ENCODE measurements at regions not wholly inside any gene's neighbourhood (a gene's known extent, or its start where the extent isn't known, plus 50 kb on each side); places are given as distances from the start of the nearest gene placed in this dataset.

DNA sequence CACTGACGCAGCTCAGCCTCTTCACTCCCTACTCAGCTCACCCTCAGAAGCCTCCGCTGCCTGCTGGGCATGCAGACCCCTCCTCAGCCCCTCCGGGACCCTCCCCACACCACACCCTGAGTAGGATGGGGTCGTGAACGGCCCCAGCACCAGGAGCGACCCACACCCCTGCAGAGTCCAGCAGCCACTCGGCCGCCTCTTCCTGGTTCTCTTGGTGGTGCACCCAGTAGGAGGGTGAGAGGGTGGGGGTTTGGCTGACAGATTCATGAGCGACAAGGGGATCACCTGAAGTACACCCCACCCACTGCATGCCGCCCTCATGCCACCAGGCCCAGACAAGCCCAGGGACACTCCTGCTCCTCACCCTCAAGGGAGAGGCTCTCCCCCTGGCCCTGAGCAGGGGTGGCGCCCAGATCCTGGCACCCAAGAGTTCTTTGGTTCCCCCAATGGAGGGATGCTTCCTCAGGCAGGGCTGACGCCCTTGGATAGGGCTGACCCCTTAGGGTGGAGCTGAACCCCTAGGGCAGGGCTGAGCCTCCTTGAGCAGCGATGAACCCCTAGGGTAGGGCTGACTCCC is 76.6 kb upstream of the GPC1 start:
- no peak for TF ChIP-seq ZFX (IDR thresholded peaks at IDR 0.05; ENCODE audit: borderline replicate concordance)
- TF ChIP-seq, protein P1, sequence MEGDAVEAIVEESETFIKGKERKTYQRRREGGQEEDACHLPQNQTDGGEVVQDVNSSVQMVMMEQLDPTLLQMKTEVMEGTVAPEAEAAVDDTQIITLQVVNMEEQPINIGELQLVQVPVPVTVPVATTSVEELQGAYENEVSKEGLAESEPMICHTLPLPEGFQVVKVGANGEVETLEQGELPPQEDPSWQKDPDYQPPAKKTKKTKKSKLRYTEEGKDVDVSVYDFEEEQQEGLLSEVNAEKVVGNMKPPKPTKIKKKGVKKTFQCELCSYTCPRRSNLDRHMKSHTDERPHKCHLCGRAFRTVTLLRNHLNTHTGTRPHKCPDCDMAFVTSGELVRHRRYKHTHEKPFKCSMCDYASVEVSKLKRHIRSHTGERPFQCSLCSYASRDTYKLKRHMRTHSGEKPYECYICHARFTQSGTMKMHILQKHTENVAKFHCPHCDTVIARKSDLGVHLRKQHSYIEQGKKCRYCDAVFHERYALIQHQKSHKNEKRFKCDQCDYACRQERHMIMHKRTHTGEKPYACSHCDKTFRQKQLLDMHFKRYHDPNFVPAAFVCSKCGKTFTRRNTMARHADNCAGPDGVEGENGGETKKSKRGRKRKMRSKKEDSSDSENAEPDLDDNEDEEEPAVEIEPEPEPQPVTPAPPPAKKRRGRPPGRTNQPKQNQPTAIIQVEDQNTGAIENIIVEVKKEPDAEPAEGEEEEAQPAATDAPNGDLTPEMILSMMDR (IDR thresholded peaks at IDR 0.05): no peak
- no peak overlapping the region for H3K27ac ChIP-seq

- TF ChIP-seq ZFX (IDR thresholded peaks at IDR 0.05; ENCODE audit: borderline replicate concordance): no peak
- TF ChIP-seq, protein P1 (IDR thresholded peaks at IDR 0.05): no peak
- no peak overlapping the region for H3K27ac ChIP-seq
These were observed 75.8 kb upstream of the GPC1 start for GRCh38 chr2:240359695-240360094.

GRCh38 chr2:240360645-240361475 is 74.6 kb upstream of the GPC1 start:
- TF ChIP-seq, protein P1 (IDR thresholded peaks at IDR 0.05): no peak
- TF ChIP-seq ZFX (IDR thresholded peaks at IDR 0.05; ENCODE audit: borderline replicate concordance): no peak
- no peak overlapping the region for H3K27ac ChIP-seq

DNA sequence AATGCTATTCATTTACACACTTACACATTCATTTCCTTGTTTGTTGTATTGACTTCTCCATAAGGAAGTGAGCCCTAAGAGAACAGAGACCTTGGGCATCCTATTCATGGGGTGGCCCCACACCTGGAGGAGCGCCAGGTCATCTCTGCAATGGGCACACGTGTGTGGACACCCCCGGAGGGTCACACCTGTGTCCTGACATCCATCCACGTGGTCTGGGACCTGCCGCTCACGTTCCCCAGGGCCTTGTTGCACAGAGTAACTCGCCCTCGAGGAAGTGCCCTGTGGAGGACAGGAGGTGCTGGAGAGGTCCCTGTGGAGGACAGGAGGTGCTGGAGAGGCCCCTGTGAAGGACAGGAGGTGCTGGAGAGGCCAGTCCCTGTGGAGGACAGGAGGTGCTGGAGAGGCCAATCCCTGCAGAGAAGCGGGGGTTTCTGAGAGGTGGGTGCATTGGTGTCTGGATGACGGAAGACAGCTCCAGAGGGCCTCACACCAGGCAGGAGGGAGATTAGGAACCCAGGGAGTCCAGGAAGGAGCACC is 73.2 kb upstream of the GPC1 start:
- no peak for TF ChIP-seq ZFX (IDR thresholded peaks at IDR 0.05; ENCODE audit: borderline replicate concordance)
- TF ChIP-seq, protein P1 (IDR thresholded peaks at IDR 0.05): no peak

DNA sequence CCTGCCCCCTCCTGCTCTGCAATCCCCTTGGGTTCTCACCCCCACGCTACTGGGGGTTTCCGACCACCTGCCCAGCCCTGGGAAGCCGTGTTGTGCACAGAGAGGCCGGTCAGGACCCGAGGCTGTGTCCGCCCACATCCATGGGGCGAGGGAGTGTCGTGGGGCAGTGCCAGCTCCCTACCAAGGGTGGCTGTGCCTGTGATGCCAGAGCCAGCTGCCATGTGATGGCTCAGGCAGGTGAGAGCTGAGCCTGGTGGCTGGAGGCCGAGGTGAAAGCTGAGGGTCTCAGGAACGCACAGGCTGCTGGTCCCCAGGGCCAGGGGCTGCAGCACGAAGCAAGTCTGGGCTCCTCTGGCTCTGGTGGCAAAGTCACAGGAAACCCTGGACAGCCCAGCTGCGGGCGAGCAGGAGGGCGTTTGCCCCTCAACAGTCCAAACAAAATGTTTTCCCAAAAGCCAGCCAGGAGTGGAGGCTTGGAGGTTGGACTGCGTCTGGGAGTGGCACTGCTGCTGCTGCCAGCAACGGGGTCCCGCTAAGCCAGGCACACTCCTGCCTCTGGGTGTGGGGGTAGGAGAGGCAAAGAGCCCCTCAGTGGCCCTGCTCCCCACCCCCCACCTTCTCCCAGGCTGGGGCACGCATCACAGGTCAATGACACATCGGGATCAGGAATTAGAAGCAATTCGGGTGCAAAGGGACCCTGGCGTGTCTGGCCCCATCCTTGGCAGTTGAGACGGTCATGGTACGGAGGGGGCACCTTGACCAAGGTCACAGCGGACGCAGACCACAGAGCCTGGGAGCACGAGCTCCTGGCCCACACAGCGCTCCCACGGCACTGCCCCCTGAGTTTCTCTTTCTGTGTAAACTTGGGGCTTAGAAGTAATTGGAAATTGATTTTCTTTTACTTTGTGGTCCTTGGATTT is 72.4 kb upstream of the GPC1 start:
- TF ChIP-seq, protein P1 (IDR thresholded peaks at IDR 0.05): no peak
- no peak for TF ChIP-seq ZFX (IDR thresholded peaks at IDR 0.05; ENCODE audit: borderline replicate concordance)
- H3K27ac ChIP-seq: no peak overlapping the region

More for the DNA sequence above, 73.2 kb upstream of the GPC1 start:
- no peak overlapping the region for H3K27ac ChIP-seq

DNA sequence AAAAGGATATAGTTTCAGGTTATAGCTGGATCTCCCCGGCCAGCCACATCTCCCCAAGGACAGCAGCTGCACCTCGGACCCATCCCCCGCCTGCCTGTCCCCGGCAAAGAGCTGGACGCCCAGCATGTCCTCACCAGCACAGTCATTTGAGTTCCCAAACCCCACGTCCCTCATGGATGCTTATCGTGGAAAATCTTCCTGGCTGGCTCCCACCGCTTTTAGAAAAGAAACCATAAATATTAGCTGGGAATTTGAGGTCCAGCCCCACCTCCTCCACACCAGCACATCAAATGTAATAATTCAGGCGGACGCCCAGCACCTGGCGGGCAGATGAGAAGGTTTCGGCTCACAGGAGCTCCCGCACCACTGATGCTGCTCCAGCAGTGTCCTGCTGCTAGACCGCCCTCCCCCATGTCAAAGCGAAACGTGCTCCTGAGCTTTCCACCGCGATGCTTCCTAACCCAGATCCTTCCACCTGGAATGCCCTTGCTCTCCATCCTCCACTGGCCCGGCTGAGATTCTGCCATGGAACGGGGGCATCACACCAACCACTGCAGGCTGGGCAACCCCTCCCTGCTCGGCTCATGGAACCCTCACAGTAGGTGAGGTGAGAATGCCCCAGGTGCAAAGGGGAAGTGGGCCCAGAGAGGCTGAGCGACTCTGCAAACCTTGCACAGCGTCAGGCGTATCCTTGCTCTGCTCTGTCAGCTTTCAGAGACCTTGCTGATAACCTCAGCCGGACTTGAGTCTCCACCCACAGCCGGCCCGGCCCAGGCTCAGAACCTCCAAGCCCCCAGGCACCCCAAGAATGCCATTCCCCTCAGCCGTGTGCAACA is 71.5 kb upstream of the GPC1 start:
- TF ChIP-seq, protein P1 (IDR thresholded peaks at IDR 0.05): no peak
- TF ChIP-seq ZFX (IDR thresholded peaks at IDR 0.05; ENCODE audit: borderline replicate concordance): no peak
- no peak overlapping the region for H3K27ac ChIP-seq

Data from 22Rv1 (cell line).